ENCODE measurements at regions not wholly inside any gene's neighbourhood (a gene's known extent, or its start where the extent isn't known, plus 50 kb on each side); places are given as distances from the start of the nearest gene placed in this dataset.

DNA sequence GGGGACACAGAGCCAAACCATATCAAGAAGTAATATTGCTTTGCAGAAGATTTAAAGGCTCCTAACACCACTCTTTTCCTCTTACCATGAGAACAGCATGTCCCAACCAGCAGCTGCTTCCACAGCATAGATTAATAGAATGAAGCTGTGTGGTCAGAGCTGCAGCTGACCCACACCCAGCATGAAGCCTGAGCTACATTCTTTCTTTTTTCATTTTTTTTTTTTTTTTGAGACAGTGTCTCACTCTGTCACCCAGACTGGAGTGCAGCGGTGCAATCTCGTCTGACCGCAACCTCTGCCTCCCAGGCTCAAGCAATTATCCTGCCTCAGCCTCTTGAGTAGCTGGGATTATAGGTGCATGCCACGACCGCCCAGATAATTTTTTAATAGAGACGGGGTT is 289.8 kb downstream of the RAD51AP2 start:
- CTCF ChIA-PET, result no interaction called here
- no peak overlapping the region for H3K27ac ChIP-seq (ENCODE audit: extremely low read depth, low read depth, low read length)
- H3K4me3 ChIP-seq (ENCODE audit: low read depth, low read length), result no peak overlapping the region
- POLR2A ChIA-PET, result no interaction called here
- no peaks in the 10 kb centered on the region for H3K4me1 ChIP-seq (ENCODE audit: control insufficient read depth, insufficient read depth, low read length)
- TF ChIP-seq ZFP69B (tag by site-specific recombination; IDR thresholded peaks at IDR 0.05) (no peak), ZNF544 (tag by site-specific recombination; IDR thresholded peaks at IDR 0.05) (no peak), ZNF792 (tag by site-specific recombination; IDR thresholded peaks at IDR 0.05) (no peak), ZNF2 (tag by site-specific recombination; IDR thresholded peaks at IDR 0.05) (no peak), ZNF677 (tag by site-specific recombination; IDR thresholded peaks at IDR 0.05) (no peak), ZNF10 (tag by site-specific recombination; IDR thresholded peaks at IDR 0.05) (no peak), ZNF843 (tag by site-specific recombination; IDR thresholded peaks at IDR 0.05) (no peak), ZNF433 (tag by site-specific recombination; IDR thresholded peaks at IDR 0.05; ENCODE audit: low read depth) (no peak), ZNF169 (tag by site-specific recombination; IDR thresholded peaks at IDR 0.05) (no peak)
- TF ChIP-seq, protein P1, sequence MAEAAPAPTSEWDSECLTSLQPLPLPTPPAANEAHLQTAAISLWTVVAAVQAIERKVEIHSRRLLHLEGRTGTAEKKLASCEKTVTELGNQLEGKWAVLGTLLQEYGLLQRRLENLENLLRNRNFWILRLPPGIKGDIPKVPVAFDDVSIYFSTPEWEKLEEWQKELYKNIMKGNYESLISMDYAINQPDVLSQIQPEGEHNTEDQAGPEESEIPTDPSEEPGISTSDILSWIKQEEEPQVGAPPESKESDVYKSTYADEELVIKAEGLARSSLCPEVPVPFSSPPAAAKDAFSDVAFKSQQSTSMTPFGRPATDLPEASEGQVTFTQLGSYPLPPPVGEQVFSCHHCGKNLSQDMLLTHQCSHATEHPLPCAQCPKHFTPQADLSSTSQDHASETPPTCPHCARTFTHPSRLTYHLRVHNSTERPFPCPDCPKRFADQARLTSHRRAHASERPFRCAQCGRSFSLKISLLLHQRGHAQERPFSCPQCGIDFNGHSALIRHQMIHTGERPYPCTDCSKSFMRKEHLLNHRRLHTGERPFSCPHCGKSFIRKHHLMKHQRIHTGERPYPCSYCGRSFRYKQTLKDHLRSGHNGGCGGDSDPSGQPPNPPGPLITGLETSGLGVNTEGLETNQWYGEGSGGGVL (tag by site-specific recombination; IDR thresholded peaks at IDR 0.05), result no peak
- TF ChIP-seq, protein P2, sequence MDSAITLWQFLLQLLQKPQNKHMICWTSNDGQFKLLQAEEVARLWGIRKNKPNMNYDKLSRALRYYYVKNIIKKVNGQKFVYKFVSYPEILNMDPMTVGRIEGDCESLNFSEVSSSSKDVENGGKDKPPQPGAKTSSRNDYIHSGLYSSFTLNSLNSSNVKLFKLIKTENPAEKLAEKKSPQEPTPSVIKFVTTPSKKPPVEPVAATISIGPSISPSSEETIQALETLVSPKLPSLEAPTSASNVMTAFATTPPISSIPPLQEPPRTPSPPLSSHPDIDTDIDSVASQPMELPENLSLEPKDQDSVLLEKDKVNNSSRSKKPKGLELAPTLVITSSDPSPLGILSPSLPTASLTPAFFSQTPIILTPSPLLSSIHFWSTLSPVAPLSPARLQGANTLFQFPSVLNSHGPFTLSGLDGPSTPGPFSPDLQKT (IDR thresholded peaks at IDR 0.05; ENCODE audit: borderline replicate concordance, low read depth, low read length), result no peak
- TF ChIP-seq, protein P3, sequence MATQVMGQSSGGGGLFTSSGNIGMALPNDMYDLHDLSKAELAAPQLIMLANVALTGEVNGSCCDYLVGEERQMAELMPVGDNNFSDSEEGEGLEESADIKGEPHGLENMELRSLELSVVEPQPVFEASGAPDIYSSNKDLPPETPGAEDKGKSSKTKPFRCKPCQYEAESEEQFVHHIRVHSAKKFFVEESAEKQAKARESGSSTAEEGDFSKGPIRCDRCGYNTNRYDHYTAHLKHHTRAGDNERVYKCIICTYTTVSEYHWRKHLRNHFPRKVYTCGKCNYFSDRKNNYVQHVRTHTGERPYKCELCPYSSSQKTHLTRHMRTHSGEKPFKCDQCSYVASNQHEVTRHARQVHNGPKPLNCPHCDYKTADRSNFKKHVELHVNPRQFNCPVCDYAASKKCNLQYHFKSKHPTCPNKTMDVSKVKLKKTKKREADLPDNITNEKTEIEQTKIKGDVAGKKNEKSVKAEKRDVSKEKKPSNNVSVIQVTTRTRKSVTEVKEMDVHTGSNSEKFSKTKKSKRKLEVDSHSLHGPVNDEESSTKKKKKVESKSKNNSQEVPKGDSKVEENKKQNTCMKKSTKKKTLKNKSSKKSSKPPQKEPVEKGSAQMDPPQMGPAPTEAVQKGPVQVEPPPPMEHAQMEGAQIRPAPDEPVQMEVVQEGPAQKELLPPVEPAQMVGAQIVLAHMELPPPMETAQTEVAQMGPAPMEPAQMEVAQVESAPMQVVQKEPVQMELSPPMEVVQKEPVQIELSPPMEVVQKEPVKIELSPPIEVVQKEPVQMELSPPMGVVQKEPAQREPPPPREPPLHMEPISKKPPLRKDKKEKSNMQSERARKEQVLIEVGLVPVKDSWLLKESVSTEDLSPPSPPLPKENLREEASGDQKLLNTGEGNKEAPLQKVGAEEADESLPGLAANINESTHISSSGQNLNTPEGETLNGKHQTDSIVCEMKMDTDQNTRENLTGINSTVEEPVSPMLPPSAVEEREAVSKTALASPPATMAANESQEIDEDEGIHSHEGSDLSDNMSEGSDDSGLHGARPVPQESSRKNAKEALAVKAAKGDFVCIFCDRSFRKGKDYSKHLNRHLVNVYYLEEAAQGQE (tag by site-specific recombination; IDR thresholded peaks at IDR 0.05), result no peak
- TF ChIP-seq, protein P4, sequence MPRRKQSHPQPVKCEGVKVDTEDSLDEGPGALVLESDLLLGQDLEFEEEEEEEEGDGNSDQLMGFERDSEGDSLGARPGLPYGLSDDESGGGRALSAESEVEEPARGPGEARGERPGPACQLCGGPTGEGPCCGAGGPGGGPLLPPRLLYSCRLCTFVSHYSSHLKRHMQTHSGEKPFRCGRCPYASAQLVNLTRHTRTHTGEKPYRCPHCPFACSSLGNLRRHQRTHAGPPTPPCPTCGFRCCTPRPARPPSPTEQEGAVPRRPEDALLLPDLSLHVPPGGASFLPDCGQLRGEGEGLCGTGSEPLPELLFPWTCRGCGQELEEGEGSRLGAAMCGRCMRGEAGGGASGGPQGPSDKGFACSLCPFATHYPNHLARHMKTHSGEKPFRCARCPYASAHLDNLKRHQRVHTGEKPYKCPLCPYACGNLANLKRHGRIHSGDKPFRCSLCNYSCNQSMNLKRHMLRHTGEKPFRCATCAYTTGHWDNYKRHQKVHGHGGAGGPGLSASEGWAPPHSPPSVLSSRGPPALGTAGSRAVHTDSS (tag by site-specific recombination; IDR thresholded peaks at IDR 0.05), result no peak
- TF ChIP-seq, protein P5, sequence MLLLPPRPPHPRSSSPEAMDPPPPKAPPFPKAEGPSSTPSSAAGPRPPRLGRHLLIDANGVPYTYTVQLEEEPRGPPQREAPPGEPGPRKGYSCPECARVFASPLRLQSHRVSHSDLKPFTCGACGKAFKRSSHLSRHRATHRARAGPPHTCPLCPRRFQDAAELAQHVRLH (tag by site-specific recombination; IDR thresholded peaks at IDR 0.05), result no peak
- no peaks in the 10 kb centered on the region for H3K36me3 ChIP-seq (ENCODE audit: control insufficient read depth in 2 of 2, insufficient read depth in 1 of 2, low read length in 2 of 2)
- H3K9me3 ChIP-seq (ENCODE audit: control insufficient read depth, insufficient read depth, low read depth, low read length), result no peaks in the 10 kb centered on the region

DNA sequence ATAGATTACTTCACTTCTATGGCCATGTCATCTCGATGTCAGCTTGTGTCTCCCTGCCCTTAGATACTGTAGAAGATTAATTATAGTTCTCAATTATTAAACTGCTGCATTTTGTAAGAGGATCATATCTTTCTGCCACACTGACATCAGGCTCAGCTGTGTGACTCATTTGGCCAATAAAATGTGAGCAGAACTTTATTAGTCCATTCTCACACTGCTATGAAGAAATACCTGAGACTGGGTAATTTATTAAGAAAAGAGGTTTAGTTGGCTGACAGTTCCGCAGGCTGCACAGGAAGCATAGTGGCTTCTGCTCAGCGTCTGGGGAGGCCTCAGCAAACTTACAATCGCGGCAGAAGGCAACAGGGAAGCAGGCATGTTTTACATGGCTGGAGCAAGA is 290.4 kb downstream of the RAD51AP2 start:
- ChIA-PET POLR2A (no interaction called here), CTCF (no interaction called here)
- H3K4me1 ChIP-seq (ENCODE audit: control insufficient read depth, insufficient read depth, low read length), result no peaks in the 10 kb centered on the region
- H3K4me3 ChIP-seq (ENCODE audit: low read depth, low read length), result no peak overlapping the region
- no peaks in the 10 kb centered on the region for H3K9me3 ChIP-seq (ENCODE audit: control insufficient read depth, insufficient read depth, low read depth, low read length)
- no peaks in the 10 kb centered on the region for H3K36me3 ChIP-seq (ENCODE audit: control insufficient read depth in 2 of 2, insufficient read depth in 1 of 2, low read length in 2 of 2)
- no peak overlapping the region for H3K27ac ChIP-seq (ENCODE audit: extremely low read depth, low read depth, low read length)
- TF ChIP-seq, protein P6, sequence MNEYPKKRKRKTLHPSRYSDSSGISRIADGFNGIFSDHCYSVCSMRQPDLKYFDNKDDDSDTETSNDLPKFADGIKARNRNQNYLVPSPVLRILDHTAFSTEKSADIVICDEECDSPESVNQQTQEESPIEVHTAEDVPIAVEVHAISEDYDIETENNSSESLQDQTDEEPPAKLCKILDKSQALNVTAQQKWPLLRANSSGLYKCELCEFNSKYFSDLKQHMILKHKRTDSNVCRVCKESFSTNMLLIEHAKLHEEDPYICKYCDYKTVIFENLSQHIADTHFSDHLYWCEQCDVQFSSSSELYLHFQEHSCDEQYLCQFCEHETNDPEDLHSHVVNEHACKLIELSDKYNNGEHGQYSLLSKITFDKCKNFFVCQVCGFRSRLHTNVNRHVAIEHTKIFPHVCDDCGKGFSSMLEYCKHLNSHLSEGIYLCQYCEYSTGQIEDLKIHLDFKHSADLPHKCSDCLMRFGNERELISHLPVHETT (tag by site-specific recombination; IDR thresholded peaks at IDR 0.05), result no peak
- TF ChIP-seq ZNF350 (tag by site-specific recombination; IDR thresholded peaks at IDR 0.05) (no peak), KLF16 (tag by site-specific recombination; IDR thresholded peaks at IDR 0.05) (no peak), ZNF366 (tag by site-specific recombination; conservative IDR thresholded peaks at IDR 0.05) (no peak), KLF9 (tag by site-specific recombination; IDR thresholded peaks at IDR 0.05; ENCODE audit: low read depth) (no peak), ZNF776 (tag by site-specific recombination; IDR thresholded peaks at IDR 0.05; ENCODE audit: borderline replicate concordance) (no peak)
- TF ChIP-seq, protein P7, sequence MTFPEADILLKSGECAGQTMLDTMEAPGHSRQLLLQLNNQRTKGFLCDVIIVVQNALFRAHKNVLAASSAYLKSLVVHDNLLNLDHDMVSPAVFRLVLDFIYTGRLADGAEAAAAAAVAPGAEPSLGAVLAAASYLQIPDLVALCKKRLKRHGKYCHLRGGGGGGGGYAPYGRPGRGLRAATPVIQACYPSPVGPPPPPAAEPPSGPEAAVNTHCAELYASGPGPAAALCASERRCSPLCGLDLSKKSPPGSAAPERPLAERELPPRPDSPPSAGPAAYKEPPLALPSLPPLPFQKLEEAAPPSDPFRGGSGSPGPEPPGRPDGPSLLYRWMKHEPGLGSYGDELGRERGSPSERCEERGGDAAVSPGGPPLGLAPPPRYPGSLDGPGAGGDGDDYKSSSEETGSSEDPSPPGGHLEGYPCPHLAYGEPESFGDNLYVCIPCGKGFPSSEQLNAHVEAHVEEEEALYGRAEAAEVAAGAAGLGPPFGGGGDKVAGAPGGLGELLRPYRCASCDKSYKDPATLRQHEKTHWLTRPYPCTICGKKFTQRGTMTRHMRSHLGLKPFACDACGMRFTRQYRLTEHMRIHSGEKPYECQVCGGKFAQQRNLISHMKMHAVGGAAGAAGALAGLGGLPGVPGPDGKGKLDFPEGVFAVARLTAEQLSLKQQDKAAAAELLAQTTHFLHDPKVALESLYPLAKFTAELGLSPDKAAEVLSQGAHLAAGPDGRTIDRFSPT (tag by site-specific recombination; IDR thresholded peaks at IDR 0.05), result no peak
